Left renal pelvis (tissue), 4 donors: ENCODE measurements at regions not wholly inside any gene's neighbourhood (a gene's known extent, or its start where the extent isn't known, plus 50 kb on each side); places are given as distances from the start of the nearest gene placed in this dataset.
"Not testable (repeated sequence)": the region's sequence is repeated elsewhere in the genome, so short reads cannot be mapped to it uniquely, and the experiment has no call there.

ENCODE experiments used
- DNase-seq, 4 donors: peaks; one replicate each; pipeline ENCODE4 v3.0.0-alpha.2; 2013; ENCODE audit warnings: low read depth in 4 of 4, low spot score in 3 of 4

DNA sequence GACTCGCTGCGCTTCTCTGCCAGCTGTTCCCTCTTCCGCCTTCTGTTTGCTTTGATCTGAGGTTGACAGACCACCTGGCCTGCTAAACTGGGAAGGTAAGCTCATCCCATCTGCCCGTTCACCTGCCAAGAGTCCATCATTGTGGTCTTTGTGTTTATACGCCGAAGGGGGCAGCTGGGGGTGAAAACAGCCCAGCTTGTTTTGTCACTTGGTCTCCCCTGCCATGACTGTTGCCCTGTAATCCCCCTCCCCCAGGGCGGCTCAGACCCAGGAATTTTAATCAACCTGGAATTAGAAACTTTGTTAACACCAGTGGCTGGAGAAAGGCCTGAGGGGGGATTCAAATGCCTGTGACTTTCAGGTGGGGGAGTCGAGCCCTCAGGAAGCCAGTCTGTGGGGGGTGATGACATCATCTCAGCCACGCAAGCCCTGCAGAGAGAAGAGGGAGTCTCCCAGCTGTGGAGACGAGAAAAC, 333.3 kb downstream of the BCOR start:
- no peak for DNase-seq

DNA sequence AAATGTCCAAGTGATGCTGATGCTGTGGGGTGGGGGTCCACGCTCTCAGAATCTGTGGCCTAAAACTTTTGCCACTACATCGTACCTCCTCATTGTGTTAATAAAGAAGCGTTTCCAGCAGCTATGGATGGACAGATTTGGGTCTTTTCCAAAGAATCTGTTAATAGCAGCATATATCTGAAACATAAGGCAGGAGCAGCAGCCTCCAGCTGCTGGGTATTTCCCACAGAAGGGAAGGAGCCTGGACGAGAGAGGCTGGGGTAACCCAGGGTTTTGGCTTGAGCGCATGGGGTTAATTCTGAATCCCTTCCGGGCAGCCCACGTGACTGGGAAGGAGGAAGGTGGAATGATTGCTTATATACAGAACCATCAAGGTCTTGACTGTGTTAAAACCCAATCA, 332.4 kb downstream of the BCOR start:
- DNase-seq: no peak

DNA sequence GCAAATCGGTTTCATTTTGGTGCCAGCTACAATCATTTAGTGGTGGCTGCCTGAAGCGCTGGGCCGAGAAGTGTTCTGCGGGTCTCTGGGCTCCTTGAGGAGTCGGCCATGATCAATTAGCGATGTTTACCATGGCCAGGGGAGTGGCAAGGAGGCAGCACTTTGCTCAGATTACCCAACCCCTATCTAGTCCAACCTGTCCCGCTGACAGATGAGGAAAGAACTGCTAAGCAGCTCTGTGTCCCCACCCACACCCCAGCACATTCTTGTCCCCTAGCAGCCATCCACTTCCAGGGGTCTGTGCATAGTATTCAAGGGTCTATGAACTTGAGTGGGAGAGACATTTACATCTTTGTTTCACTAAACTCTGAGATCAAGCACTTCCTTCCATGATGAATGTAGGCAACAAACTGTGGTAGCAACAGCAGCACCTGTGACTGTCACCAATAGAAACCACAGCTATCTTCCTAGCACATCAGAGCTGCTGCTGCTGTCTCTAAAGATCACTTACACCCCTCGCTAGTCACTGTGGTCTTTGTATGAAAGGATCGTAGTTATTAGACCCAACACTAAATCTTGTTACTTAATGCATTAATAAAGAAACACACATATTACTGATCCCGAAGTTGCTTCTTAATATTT, 331.6 kb downstream of the BCOR start:
- DNase-seq: no peak

- no peak for DNase-seq
Observed at GRCh38 chrX:39766855-39767254, 330.9 kb downstream of the BCOR start.

GRCh38 chrX:39767446-39767845, 330.3 kb downstream of the BCOR start:
- no peak for DNase-seq

- DNase-seq: no peak
Observed at GRCh38 chrX:39769748-39770147, 328.0 kb downstream of the BCOR start.

GRCh38 chrX:39771089-39771488, 326.7 kb downstream of the BCOR start:
- no peak for DNase-seq

- no peak for DNase-seq
Observed at GRCh38 chrX:39772057-39772832, 325.5 kb downstream of the BCOR start.

GRCh38 chrX:39773150-39773549, 324.6 kb downstream of the BCOR start:
- DNase-seq: no peak

DNA sequence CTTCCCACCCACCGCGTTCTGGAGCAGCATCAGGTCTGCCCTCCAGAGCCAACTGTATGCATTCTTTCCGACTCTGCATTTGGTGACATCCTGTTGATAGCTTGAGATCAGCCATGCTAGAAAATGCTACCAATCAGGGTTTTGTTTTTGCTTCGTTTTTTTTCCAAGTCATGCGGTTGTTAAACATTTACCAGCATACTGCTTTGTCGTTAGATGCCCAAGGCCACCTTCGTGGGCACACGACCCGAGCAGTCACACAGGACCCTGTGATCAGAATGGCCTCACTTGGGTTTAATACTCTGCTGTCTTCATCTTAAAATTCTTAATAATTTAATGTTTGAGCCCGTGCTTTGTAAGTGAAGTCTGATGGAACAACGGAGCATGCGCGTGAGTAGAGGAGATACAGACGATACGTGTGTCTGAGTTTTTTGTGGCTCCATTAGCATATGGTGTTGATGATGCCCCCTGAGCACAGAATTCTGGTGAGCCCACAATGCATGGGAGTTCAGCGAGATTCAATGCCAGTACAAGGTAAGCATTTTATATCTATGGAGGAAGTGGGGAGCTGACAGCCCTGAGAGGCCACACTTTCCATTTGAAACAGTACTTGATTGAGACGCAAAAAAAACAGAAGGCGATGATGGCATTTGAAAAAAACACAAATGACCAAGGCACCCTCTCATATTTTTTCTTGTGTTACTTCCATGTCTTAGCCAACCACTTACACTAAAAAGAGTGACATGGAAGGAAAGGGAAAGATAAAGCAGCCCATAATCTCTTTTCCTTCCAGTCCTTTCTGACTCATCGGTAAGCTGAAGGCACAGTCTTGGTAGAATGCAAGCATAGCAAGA, 323.6 kb downstream of the BCOR start:
- DNase-seq: no peak

GRCh38 chrX:39774774-39775328, 322.9 kb downstream of the BCOR start:
- DNase-seq: no peak

DNA sequence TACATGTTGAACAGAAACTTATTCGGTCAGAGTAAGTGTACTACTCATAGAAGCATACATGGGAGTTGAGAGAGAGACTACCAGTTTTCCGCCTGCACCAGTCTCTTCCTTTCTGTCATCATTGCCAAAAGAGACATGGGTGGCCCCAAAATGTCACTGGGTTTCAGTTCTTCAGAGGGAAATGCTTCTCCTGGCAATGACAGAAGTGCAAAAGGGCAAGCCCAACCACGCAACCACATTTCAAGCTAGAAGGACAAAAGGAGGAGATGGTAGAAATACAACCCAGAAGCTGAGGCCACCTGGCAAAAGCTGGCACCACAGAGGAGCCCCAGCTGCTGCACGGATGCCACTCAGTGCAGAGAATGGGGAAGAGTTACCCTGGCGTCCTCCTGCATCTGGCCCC, 320.1 kb downstream of the BCOR start:
- no peak for DNase-seq

DNA sequence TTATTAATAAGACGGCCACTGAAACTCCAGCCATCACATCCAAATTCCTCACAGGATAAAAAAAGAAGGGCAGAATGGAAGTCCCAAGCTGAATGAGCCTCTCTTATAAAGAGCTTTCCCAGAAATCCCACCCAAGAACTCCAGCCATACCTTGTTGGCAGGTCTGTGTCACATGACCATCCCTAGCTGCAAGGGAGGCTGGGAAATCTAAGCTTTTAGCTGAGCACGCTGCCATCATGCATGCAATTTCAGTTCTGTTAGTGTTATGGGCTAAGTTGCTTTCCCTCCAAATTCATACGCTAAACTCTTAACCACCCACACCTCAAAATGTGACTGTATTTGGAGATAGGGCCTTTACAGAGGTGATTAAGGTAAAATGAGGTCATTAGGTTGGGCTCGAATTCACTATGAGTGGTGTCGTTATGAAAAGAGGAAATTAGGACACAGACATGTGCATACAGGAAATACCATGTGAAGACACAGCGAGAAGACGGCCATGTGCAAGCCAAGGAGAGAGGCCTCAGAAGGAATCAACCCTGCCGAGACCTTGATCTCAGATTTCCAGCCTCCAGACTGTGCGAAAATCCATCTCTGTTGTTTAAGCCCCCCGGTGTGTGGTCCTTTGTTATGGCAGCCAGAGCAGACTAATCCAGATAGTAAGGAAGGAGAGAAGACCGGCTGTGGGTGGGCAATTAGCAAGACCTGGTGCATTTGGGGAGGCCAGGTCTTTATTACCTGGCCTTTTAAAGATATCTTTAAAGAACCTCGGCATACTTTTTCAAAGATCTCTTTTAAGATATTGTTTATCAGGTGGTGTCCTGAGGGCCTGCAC, 317.6 kb downstream of the BCOR start:
- DNase-seq: no peak

DNA sequence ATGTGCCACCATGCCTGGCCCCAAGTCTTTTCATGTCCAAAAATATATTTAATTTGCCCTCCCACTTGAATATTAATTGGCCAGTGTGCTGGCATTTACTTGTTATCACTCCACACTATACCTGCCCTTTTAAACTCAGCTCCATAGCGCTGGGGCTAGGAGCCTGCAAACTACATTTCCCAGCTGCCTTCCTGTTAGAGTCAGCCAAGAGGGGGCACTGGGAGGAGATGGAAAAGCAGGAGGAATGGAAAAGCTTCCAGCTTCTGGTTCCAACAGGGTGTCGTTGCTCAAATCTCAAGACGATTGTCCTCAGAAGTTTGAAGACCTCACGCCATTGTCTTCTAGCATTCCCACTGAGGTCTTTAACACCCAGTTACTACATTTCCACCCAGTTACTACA, 315.5 kb downstream of the BCOR start:
- no peak for DNase-seq

DNA sequence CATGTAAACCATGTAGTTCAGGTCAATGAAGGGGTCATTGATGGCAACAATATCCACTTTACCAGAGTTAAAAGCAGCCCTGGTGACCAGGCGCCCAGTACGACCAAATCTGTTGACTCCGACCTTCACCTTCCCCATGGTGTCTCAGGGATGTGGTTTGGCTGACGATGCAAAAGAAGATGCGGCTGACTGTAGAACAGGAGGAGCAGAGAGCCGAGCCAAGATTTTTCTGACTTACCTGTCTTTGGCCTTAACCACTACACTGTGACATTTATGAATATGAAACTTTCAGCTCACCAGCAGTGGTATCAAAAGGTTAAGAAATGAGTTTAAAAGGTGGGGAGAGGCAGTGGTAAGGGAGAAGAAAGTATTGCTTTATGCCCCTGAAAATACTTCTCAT, 309.8 kb downstream of the BCOR start:
- no peak for DNase-seq

DNA sequence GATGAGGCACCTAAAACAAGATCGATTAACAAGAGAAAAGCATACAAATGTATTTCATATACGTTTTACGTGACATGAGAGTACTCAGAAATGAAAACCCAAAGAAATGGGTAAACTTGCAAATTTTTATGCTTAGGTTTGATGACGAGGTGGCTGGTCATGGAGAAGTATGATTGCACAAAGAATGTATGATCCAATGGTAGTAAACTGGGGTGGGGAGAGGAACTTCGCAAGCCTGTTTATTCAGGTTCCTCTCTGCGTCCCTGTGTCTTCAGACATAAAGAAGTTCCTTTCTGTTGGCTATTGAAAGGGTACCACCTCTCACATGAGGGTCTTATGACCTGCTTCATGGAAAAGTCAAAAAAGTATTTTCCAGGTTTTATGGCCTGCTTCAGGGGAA, 309.2 kb downstream of the BCOR start:
- DNase-seq: no peak

DNA sequence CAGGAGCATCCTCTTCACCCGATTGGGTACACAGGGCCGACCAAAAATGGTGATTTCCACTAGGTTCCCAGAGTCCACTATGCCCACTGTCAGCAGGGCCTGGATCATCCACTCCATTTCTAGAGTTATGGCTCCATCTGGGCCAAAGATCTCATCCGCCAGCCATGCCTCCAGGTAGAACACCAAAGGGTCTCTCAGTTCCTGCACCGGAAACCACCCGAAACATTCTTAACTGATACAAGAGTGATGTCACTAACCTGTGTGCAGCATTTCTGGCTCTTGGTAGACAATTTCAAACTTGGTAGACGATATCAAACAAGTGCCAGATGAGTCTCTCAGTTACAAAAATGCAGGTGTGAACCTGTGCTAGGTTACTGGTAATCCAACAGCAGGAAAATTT, 306.1 kb downstream of the BCOR start:
- DNase-seq: no peak

DNA sequence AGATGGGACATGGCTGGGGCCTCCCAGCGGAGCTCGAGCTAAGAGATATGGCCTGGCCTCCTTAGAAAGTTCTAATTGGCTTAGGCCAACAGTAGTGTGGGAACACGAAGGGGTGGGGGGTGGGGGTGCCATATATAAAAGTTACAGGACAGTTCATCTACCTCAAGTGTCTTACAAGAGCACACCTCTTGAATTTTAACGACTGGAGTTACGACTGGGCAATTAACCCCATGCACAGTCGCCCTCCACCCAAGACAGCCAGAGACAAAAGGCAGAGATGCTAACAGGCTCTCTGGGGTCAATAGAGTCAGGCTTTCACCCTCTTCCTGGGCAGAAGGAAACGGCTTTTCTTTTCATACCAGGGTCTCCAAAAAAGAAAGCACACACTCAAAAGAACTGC, 302.2 kb downstream of the BCOR start:
- DNase-seq: no peak

DNA sequence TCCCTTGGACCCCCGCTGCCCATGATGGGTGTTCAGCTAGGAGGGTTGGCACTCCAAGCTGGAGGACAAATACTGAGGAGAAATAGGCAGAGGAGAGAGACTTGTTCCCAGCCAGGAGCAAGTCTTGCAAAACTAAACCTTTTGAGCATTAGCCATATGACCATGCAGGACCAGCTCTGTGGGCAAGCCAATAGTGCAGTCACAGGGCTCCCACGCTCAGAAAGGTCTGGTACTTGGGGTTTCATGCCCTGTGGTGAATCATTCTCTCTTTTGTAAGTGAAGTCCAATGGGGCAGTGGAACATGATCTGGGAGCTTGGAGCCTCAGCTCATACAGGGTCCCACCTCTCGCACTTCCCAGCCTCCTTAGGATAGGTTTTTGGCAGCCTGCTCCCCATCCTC, 300.9 kb downstream of the BCOR start:
- no peak for DNase-seq

DNA sequence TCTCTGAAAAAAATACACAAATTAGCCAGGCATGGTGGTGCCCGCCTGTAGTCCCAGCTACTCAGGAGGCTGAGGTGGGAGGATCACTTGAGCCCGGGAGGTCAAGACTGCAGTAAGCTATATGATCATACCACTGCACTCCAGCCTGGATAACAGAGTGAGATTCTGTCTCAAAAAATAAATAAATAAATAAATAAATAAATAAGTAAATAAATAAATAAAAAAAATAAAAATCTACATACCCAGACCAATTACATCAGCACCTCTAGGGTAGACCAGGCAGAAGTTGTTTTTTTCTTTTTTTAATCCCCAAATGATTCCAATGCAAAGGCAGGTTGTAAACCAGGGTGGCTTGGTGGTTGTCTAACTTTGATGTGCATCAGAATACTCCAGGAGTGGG, 299.3 kb downstream of the BCOR start:
- not testable (repeated sequence) for DNase-seq
